Pancreas (tissue), 10 donors: ENCODE measurements at regions not wholly inside any gene's neighbourhood (a gene's known extent, or its start where the extent isn't known, plus 50 kb on each side); places are given as distances from the start of the nearest gene placed in this dataset.

Experiments used
- ATAC-seq, 4 donors: fragments of 200-7000 bp; cut with Tn5 transposase; one replicate each; pipeline versions ENCODE4 v1.8.0 to v1.9.1; 2020; ENCODE audit warnings: mild to moderate bottlenecking in 4 of 4, moderate library complexity in 4 of 4
- DNase-seq, 6 donors: peaks; one replicate each; pipeline ENCODE4 v3.0.0-alpha.2; 2020
- FAIRE-seq: peaks from 2 replicates; lab custom pipeline; 2012; peaks lifted over from hg19 to GRCh38; lab: Jason Lieb, UNC
- H3K27ac ChIP-seq, 4 donors: fragments of 200-600 bp; sonication (generic); 1 replicate in 3 of 4; 2 replicates in 1 of 4; pipeline versions ENCODE4 v1.5.0 to v1.8.0; 2020
- H3K27me3 ChIP-seq, 4 donors: fragments of 200-600 bp; one replicate each; pipeline ENCODE4 v1.8.0; 2021
- H3K36me3 ChIP-seq, 3 donors: fragments of 200-600 bp; sonication (generic) in 1 of 3; one replicate each; pipeline versions ENCODE4 v1.5.0 to v1.8.0; 2020 to 2021
- H3K4me1 ChIP-seq, 3 donors: fragments of 200-600 bp; one replicate each; pipeline ENCODE4 v1.8.0; 2021
- H3K4me3 ChIP-seq, 4 donors: fragments of 200-600 bp; sonication (generic) in 2 of 4; one replicate each; pipeline versions ENCODE4 v1.5.0 to v1.8.0; 2020 to 2021
- H3K9me3 ChIP-seq, 4 donors: fragments of 200-600 bp; one replicate each; pipeline ENCODE4 v1.8.0; 2021
- WGBS, 2 donors: extraction: QIAGEN DNeasy Blood & Tissue Kit; methylation state at CpG; one replicate each; pipeline ENCODE4 v1.1.7; 2013; 5-methylcytosine and 5-hydroxymethylcytosine counted together
- intact Hi-C, 3 donors: fragments of 100-400 bp; cut with DNase I; formaldehyde crosslinking; loops; one replicate each; pipeline versions ENCODE4 v1.11.1 to v1.14.2; 2022
- TF ChIP-seq, protein P1 (sequence below), 4 donors: fragments of 200-600 bp; sonication (generic) in 3 of 4; IDR thresholded peaks; one replicate each; pipeline versions ENCODE4 v1.5.0 to v1.8.0; 2021; ENCODE audit warnings: antibody characterized with exemption in 4 of 4
- donor health status: healthy with polysubstance abuse.
- donor health status: DM: no; HTN: no; CAD: no; lungs with moderate emphysema.
- donor health status: DM: no; HTN: no; CAD: no.
- donor health status: control.
- donor health status: control.
- donor health status: Bipolar disorder and iron deficiency.
- donor health status: DM: yes; HTN: yes; CAD: no.
- donor health status: DM: no; HTN: no; CAD: no.
- donor health status: DM: no; HTN: no; CAD: no.
- donor health status: DM: yes; HTN: yes; CAD: no.

DNA sequence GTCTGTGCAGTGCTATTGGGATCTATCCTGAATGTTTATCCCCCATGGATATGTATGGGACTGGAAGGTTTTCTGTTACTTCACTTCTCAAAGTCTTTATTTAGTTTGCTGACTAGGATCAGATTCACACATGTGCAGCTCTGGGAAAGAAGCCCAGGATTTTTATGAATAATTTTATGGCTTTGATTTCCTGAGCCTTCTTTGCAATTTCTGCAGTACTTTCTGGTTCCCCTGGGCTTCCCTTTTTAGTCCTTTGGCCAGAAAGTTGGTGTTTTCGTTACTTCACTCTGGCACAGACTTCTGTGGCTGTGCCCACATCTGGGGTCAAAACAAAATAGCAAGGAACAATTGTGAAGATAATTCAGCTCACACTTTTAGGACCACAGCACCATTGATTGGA, 721.0 kb downstream of the OTOL1 start:
- TF ChIP-seq, protein P1, sequence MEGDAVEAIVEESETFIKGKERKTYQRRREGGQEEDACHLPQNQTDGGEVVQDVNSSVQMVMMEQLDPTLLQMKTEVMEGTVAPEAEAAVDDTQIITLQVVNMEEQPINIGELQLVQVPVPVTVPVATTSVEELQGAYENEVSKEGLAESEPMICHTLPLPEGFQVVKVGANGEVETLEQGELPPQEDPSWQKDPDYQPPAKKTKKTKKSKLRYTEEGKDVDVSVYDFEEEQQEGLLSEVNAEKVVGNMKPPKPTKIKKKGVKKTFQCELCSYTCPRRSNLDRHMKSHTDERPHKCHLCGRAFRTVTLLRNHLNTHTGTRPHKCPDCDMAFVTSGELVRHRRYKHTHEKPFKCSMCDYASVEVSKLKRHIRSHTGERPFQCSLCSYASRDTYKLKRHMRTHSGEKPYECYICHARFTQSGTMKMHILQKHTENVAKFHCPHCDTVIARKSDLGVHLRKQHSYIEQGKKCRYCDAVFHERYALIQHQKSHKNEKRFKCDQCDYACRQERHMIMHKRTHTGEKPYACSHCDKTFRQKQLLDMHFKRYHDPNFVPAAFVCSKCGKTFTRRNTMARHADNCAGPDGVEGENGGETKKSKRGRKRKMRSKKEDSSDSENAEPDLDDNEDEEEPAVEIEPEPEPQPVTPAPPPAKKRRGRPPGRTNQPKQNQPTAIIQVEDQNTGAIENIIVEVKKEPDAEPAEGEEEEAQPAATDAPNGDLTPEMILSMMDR (IDR thresholded peaks at IDR 0.05): no peak
- ATAC-seq: no peak
- 41 to 44% methylated on average over 1 of the region's 1 CpG for WGBS, 2 donors
- no peaks in the 10 kb centered on the region for H3K36me3 ChIP-seq
- DNase-seq: no peak
- no peak for FAIRE-seq
- no peak overlapping the region for H3K4me3 ChIP-seq
- no peaks in the 10 kb centered on the region for H3K27me3 ChIP-seq
- H3K27ac ChIP-seq: no peak overlapping the region
- intact Hi-C loops: no loop called here
- no peaks in the 10 kb centered on the region for H3K9me3 ChIP-seq
- no peaks in the 10 kb centered on the region for H3K4me1 ChIP-seq

DNA sequence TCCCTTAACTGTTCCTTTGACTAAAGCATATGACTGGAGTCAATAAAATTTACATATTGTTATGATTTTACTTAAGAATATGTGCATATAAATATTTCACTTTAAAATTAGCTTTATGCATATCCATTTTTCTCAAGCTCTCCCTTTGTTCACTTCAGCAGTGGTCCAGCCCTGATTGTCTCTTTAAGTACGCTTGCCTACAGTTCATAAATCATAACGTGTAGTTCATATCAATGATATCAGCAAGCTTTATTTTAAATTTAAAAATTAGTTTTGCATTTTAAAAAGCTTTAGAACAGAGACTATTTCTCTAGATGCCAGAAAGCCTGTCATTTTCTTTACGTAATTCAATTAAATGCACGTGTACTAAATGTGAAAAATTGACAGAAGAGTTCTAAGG, 721.9 kb downstream of the OTOL1 start:
- Histone ChIP-seq H3K4me1 (no peaks in the 10 kb centered on the region), H3K9me3 (no peaks in the 10 kb centered on the region), H3K27ac (no peak overlapping the region), H3K4me3 (no peak overlapping the region), H3K27me3 (no peaks in the 10 kb centered on the region), H3K36me3 (no peaks in the 10 kb centered on the region)
- ATAC-seq (no peak), DNase-seq (no peak), FAIRE-seq (no peak)
- WGBS, 2 donors: 25 to 70% methylated on average over 4 of the region's 4 CpGs
- intact Hi-C loops: no loop called here
- TF ChIP-seq, protein P1 (IDR thresholded peaks at IDR 0.05): no peak

DNA sequence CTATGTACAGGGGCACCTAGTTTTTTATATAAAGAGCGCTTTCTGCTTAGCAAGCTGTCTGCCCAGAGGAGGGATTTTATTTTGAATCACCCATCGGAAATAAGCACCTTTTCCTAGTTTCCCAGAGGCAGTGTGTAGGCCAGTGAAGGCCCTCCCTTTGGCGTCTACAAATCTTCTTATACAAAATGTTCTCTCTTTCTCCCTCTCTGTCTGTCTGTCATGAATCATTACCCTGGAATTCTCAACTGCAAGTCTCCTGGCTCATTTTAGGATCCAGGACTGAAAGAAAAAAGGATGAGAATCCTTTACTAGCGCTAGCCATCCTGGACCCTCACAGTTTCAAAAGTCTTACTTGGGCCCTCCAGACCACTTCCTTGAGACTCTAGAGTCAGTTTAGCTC, 728.1 kb downstream of the OTOL1 start:
- ATAC-seq: no peak
- FAIRE-seq: no peak
- no peak for DNase-seq
- Histone ChIP-seq H3K4me3 (no peak overlapping the region), H3K4me1 (no peaks in the 10 kb centered on the region), H3K27me3 (no peaks in the 10 kb centered on the region), H3K27ac (no peak overlapping the region), H3K36me3 (no peaks in the 10 kb centered on the region), H3K9me3 (no peaks in the 10 kb centered on the region)
- intact Hi-C loops: no loop called here
- TF ChIP-seq, protein P1 (IDR thresholded peaks at IDR 0.05): no peak
- WGBS, 2 donors: 83 to 85% methylated on average over 4 of the region's 4 CpGs

DNA sequence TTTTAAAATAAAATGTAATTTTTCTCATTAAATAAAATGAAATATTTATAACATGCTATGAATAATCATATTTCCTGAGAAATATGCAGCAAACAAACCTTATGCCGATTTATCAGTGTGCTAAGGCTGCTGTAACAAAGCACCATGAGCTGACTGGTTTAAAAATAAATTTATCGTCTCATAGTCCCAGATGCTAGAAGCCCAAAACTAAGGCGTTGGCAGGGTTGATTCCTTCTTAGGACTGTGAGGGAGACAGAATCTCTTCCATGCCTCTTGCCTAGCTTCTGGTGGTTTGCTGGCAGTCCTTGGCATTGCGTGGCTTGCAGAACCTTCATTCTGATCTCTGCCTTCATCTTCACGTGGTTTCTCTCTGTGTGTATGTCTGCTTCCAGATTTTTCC, 740.3 kb downstream of the OTOL1 start:
- Histone ChIP-seq H3K4me1 (no peaks in the 10 kb centered on the region), H3K9me3 (no peaks in the 10 kb centered on the region), H3K36me3 (no peaks in the 10 kb centered on the region), H3K27me3 (no peaks in the 10 kb centered on the region), H3K4me3 (no peak overlapping the region), H3K27ac (no peak overlapping the region)
- intact Hi-C loops: no loop called here
- DNase-seq (no peak), ATAC-seq (no peak), FAIRE-seq (no peak)
- TF ChIP-seq, protein P1 (IDR thresholded peaks at IDR 0.05): no peak
- WGBS, 2 donors: 54 to 81% methylated on average over 5 of the region's 5 CpGs

DNA sequence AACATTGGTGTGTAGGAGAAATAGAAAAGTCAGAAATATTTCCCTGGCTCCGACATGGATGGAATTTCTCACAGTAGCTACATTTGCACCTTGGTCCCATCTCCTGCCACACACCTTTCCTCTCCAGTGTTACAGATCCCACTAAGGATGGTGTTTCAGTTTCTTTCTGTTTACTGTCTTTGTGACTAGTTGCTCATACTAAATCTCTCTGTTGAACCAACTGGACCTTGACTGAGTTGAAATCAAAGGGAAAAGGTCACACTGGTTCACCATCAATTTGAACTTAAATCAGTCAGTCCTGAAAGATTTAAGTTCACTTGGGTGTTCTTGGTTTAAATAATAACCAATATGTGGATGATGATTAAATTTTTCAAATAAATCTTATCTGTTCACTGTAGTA, 754.2 kb downstream of the OTOL1 start:
- TF ChIP-seq, protein P1 (IDR thresholded peaks at IDR 0.05): no peak
- H3K27ac ChIP-seq: no peak overlapping the region
- FAIRE-seq (no peak), ATAC-seq (no peak), DNase-seq (no peak)
- no peaks in the 10 kb centered on the region for H3K4me1 ChIP-seq
- intact Hi-C loops: no loop called here
- no peaks in the 10 kb centered on the region for H3K9me3 ChIP-seq
- no peak overlapping the region for H3K4me3 ChIP-seq
- H3K36me3 ChIP-seq: no peaks in the 10 kb centered on the region
- no peaks in the 10 kb centered on the region for H3K27me3 ChIP-seq
- WGBS, 2 donors: 16 to 54% methylated on average over 1 of the region's 1 CpG
